Thyroid gland (tissue), 4 donors: ENCODE measurements at regions not wholly inside any gene's neighbourhood (a gene's known extent, or its start where the extent isn't known, plus 50 kb on each side); places are given as distances from the start of the nearest gene placed in this dataset. TPM values are rescaled to one million over a fixed set of nuclear protein-coding genes. Genes with fewer than 3 reads are reported as not detected.

Source experiments
- DNase-seq, 2 donors: peaks; one replicate each; pipeline ENCODE4 v3.0.0-alpha.2; 2019
- H3K27ac ChIP-seq, 3 donors: fragments of 200-600 bp; sonication (generic); 1 replicate in 2 of 3; 2 replicates in 1 of 3; pipeline ENCODE4 v1.5.1; 2016 to 2019; ENCODE audit warnings: mild to moderate bottlenecking in 1 of 3, moderate library complexity in 1 of 3
- H3K27me3 ChIP-seq: fragments of 200-600 bp; sonication (generic); one replicate; pipeline ENCODE4 v1.5.1; 2019
- H3K36me3 ChIP-seq, 2 donors: fragments of 200-600 bp; sonication (generic); one replicate each; pipeline ENCODE4 v1.5.1; 2016 to 2019
- H3K4me1 ChIP-seq, 2 donors: fragments of 200-600 bp; sonication (generic); one replicate each; pipeline ENCODE4 v1.5.1; 2017 to 2019
- H3K4me3 ChIP-seq, 3 donors: fragments of 200-600 bp; sonication (generic); replicated peaks in 1 of 3; 1 replicate in 2 of 3; 2 replicates in 1 of 3; pipeline ENCODE4 v1.5.1; 2016; ENCODE audit warnings: mild to moderate bottlenecking in 1 of 3
- H3K9me3 ChIP-seq: fragments of 200-600 bp; sonication (generic); one replicate; pipeline ENCODE4 v1.5.1; 2017
- POLR2A ChIP-seq, 2 donors: fragments of 450-650 bp; IDR thresholded peaks; one replicate each; pipeline ENCODE4 v1.6.1; 2017; ENCODE audit warnings: antibody characterized with exemption in 2 of 2, mild to moderate bottlenecking in 2 of 2, moderate library complexity in 1 of 2
- WGBS, 2 donors: methylation state at CpG; one replicate each; pipeline ENCODE4 v1.1.5; 2017; 5-methylcytosine and 5-hydroxymethylcytosine counted together
- intact Hi-C: fragments of 100-400 bp; cut with DNase I; formaldehyde crosslinking; loops from one replicate; pipeline ENCODE4 v1.15.1; 2023
- microRNA-seq: library from miRNA; unstranded; fragments of <30 nt; microRNA quantifications from one replicate; pipeline ENCODE4, GENCODE V29; 2016
- small RNA-seq: library from RNA; depleted of rRNA; stranded (forward); fragments of <200 nt; gene quantifications from one replicate; pipeline ENCODE3, GENCODE V24; 2016
- TF ChIP-seq, protein P1 (sequence below), 6 experiments: fragments of 200-600 bp in 3 of 6; fragments of 450-650 bp in 3 of 6; sonication (generic) in 3 of 6; IDR thresholded peaks; one replicate each; pipeline ENCODE4 v1.5.1; 2016 to 2019; ENCODE audit warnings: antibody characterized with exemption in 6 of 6, mild to moderate bottlenecking in 2 of 6, inconsistent platforms in 1 of 6, moderate library complexity in 1 of 6

- no peak for DNase-seq
- intact Hi-C loops, result no loop called here
- 70 to 75% methylated on average over 5 of the region's 5 CpGs for WGBS, 2 donors
These were observed 54.6 kb upstream of the S1PR3 start for GRCh38 chr9:88936668-88937067.

DNA sequence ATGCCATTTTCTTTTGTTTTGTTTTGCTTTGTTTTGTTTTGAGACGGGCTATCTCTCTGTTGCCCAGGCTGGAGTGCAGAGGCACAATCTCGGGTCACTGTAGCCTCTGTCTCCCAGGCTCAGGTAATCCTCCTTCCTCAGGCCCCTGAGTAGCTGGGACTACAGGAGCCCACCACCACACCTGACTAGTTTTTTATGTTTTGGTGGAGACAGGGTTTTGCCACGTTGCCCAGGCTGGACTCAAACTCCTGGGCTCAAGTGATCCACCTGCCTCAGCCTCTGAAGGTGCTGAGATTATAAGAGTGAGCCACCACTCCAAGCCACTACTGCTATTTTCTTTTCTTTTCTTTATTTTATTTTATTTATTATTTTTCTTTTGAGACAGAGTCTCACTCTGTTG is 54.0 kb upstream of the S1PR3 start:
- H3K9me3 ChIP-seq, result no peaks in the 10 kb centered on the region
- H3K4me1 ChIP-seq, result no peaks in the 10 kb centered on the region
- H3K36me3 ChIP-seq, result no peaks in the 10 kb centered on the region
- no peak overlapping the region for H3K4me3 ChIP-seq
- intact Hi-C loops, result no loop called here
- WGBS, 2 donors, result 69 to 70% methylated on average over 3 of the region's 3 CpGs
- DNase-seq, result no peak
- TF ChIP-seq, protein P1, sequence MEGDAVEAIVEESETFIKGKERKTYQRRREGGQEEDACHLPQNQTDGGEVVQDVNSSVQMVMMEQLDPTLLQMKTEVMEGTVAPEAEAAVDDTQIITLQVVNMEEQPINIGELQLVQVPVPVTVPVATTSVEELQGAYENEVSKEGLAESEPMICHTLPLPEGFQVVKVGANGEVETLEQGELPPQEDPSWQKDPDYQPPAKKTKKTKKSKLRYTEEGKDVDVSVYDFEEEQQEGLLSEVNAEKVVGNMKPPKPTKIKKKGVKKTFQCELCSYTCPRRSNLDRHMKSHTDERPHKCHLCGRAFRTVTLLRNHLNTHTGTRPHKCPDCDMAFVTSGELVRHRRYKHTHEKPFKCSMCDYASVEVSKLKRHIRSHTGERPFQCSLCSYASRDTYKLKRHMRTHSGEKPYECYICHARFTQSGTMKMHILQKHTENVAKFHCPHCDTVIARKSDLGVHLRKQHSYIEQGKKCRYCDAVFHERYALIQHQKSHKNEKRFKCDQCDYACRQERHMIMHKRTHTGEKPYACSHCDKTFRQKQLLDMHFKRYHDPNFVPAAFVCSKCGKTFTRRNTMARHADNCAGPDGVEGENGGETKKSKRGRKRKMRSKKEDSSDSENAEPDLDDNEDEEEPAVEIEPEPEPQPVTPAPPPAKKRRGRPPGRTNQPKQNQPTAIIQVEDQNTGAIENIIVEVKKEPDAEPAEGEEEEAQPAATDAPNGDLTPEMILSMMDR (IDR thresholded peaks at IDR 0.05), result no peak
- no peak for TF ChIP-seq POLR2A (IDR thresholded peaks at IDR 0.05)
- no peak overlapping the region for H3K27ac ChIP-seq
- H3K27me3 ChIP-seq, result no peaks in the 10 kb centered on the region

More at GRCh38 chr9:88936668-88937067, 54.6 kb upstream of the S1PR3 start:
- H3K27me3 ChIP-seq, result no peaks in the 10 kb centered on the region
- TF ChIP-seq, protein P1 (IDR thresholded peaks at IDR 0.05), result no peak
- no peak for TF ChIP-seq POLR2A (IDR thresholded peaks at IDR 0.05)
- no peaks in the 10 kb centered on the region for H3K4me1 ChIP-seq
- H3K36me3 ChIP-seq, result no peaks in the 10 kb centered on the region
- H3K4me3 ChIP-seq, result no peak overlapping the region
- no peak overlapping the region for H3K27ac ChIP-seq
- no peaks in the 10 kb centered on the region for H3K9me3 ChIP-seq

DNA sequence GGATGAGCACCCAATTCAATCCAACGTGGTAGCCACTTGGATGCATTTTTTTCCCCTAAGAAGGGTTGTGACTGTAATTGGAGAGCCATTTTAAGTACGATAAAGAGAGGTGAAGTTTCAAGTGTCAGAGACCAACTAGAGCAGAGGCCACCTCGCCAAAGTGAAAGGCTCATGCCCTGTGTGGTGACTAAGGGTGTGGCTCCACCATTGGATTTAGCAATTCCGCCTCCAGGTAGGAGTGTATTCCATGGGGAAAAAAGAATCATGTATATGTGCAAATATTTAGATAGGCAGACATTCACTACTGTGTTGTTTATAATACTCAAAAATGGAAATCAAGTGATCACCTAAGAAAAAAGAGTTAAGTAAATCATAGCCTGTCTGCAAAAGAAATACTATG is 53.1 kb upstream of the S1PR3 start:
- Histone ChIP-seq H3K4me1 (no peaks in the 10 kb centered on the region), H3K9me3 (no peaks in the 10 kb centered on the region), H3K36me3 (no peaks in the 10 kb centered on the region), H3K4me3 (no peak overlapping the region), H3K27ac (no peak overlapping the region), H3K27me3 (no peaks in the 10 kb centered on the region)
- intact Hi-C loops, result no loop called here
- TF ChIP-seq POLR2A (IDR thresholded peaks at IDR 0.05), result no peak
- TF ChIP-seq, protein P1 (IDR thresholded peaks at IDR 0.05), result no peak
- 82% methylated on average over 4 of the region's 4 CpGs for WGBS, 2 donors
- no peak for DNase-seq

Small RNA genes lying in the stretch of these regions (microRNA-seq; reads per million reads assigned to microRNA genes)
- gene MIR4289, result not detected

Small RNA genes lying in the stretch of these regions (small RNA-seq; reads per million reads assigned to genes)
- not detected for gene MIR4289
